Spleen (tissue), 7 donors: ENCODE measurements at regions not wholly inside any gene's neighbourhood (a gene's known extent, or its start where the extent isn't known, plus 50 kb on each side); places are given as distances from the start of the nearest gene placed in this dataset.

Experiments used
- CTCF ChIP-seq, 11 experiments: fragments of 200-600 bp in 7 of 11; fragments of 450-650 bp in 4 of 11; sonication (generic) in 4 of 11; IDR thresholded peaks in 8 of 11; conservative IDR thresholded peaks in 3 of 11; 1 replicate in 7 of 11; 2 replicates in 4 of 11; pipeline versions ENCODE4 v1.4.0 to v1.8.0; 2016 to 2021; ENCODE audit warnings: antibody characterized with exemption in 11 of 11, inconsistent platforms in 4 of 11, mild to moderate bottlenecking in 1 of 11
- POLR2AphosphoS5 ChIP-seq, 3 donors: sonication (generic); formaldehyde crosslinking; IDR thresholded peaks; one replicate each; pipeline ENCODE4 v1.5.1; 2017; ENCODE audit warnings: antibody characterized with exemption in 3 of 3
- donor health status: DM: no; HTN: no; CAD: no; lungs with moderate emphysema.
- donor health status: DM: no; HTN: no; CAD: no.
- donor health status: DM: no; HTN: no; CAD: no.

GRCh38 chr2:128425216-128425615, 106.5 kb upstream of the HS6ST1 start:
- no peak for TF ChIP-seq POLR2AphosphoS5 (IDR thresholded peaks at IDR 0.05)
- no peak for TF ChIP-seq CTCF (IDR thresholded peaks at IDR 0.05 in 8 of 11, conservative IDR thresholded peaks at IDR 0.05 in 3 of 11)
